HG02884 (cell line): ENCODE measurements at regions not wholly inside any gene's neighbourhood (a gene's known extent, or its start where the extent isn't known, plus 50 kb on each side); places are given as distances from the start of the nearest gene placed in this dataset.

Source experiments
- ATAC-seq: cut with Tn5 transposase; IDR thresholded peaks from one replicate; pipeline ENCODE4 v1.9.1; 2021; ENCODE audit warnings: mild to moderate bottlenecking, moderate library complexity; ENCODE audit not compliant: unreplicated experiment

- ATAC-seq: no peak
Observed at GRCh38 chr10:53749439-53749838, 976.9 kb upstream of the MBL2 start.

- ATAC-seq: no peak
Observed at GRCh38 chr10:53748319-53748718, 975.7 kb upstream of the MBL2 start.

GRCh38 chr10:53744746-53745145 is 972.2 kb upstream of the MBL2 start:
- ATAC-seq: no peak

- ATAC-seq: no peak
Observed at GRCh38 chr10:53744176-53744575, 971.6 kb upstream of the MBL2 start.

DNA sequence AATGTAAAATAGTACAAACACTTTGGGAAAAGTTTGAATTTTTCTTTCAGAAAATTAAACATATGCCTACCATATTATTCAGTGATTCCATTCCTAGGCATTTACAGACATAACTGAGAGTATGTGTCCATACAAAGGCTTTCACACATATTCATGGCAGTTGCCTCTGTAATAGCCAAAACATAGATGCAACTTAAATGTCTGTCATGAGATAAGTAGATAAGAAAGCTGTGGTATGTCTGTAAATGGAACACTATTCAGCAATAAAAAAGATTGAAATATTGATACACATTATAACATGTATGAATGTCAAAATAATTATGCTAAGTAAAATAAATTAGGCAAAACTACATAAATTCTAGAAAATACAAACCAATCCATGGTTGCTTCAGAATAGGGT is 964.5 kb upstream of the MBL2 start:
- no peak for ATAC-seq

DNA sequence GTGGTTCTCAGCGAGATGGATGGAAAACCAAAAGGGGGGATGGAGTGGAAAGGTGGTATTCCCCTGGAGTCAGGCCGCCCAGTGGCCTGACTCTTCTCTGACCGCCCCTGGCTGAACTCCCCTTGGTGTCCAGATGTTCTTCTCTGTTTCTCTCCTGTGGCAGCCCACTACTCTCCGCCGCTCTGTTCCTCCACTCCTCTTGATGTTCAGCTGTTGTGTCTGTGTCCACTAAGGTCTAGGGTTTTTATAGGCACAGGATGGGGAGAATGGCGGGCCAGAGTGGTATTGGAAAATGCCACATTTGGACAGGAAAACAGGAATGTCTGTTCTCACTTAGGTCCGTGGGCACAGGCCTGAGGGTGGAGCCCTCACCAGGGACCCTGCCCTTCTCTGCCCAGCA is 954.3 kb upstream of the MBL2 start:
- ATAC-seq: no peak

- no peak for ATAC-seq
Observed at GRCh38 chr10:53724581-53724980, 952.0 kb upstream of the MBL2 start.

- ATAC-seq: no peak
Observed at GRCh38 chr10:53719658-53720057, 947.1 kb upstream of the MBL2 start.

GRCh38 chr10:53716156-53716555 is 943.6 kb upstream of the MBL2 start:
- ATAC-seq: no peak

DNA sequence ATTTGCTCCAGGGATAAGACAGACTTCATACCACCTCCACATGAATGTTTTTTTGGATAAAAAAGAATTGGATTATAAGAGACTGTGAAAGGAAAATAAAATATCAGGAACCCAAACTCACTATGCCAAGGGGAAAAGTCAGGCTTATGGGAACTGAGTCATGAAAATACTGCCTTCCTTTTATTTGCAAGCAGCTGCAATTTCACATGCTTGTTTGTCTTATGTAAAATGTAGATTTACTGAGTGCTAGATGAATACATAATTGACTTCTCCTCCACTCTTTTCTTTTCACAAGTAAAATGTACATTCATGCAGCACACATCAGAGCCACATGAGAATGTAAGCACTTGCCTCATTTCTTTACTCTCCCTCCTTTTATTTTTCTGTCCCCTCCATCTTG is 940.8 kb upstream of the MBL2 start:
- no peak for ATAC-seq

DNA sequence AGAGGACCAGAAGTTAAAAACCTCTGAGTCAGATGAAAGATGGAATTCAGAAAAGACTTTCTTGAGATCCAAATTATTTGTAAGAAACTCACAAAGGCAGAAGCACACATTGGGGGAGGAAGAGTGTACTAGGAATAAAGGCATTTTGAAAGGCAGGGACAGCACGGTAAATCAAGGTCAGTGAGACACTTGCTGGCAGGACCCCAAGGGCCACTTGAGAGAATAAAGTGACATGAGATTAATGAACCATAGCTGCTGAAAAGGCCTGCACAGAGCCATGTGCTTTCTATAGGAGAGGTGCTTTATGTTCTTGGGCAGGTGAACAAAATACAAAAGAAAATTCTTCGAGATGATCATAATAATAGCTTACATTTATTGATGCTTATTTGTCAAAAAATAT is 929.9 kb upstream of the MBL2 start:
- ATAC-seq: no peak

- ATAC-seq: no peak
Observed at GRCh38 chr10:53701213-53701612, 928.6 kb upstream of the MBL2 start.

DNA sequence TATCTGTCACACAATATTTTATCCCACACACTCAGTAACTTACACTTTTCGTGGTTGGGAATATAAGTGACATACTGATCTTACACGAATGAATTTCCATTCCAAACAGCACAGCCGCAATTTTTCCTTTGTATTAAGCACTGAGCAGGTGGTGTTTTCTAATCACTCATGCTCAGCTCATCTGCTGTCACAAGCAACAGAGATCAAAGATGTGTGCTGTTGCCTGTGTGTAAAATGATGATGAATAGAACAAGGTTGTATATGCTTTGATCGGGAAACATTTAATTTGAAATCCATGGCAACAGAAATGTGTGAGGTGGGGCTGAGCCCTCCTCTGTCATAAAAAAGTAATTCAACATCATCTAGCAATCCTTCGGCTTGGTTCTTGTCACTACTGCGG is 927.7 kb upstream of the MBL2 start:
- no peak for ATAC-seq

GRCh38 chr10:53699684-53700083 is 927.1 kb upstream of the MBL2 start:
- no peak for ATAC-seq

GRCh38 chr10:53699231-53699630 is 926.6 kb upstream of the MBL2 start:
- no peak for ATAC-seq

DNA sequence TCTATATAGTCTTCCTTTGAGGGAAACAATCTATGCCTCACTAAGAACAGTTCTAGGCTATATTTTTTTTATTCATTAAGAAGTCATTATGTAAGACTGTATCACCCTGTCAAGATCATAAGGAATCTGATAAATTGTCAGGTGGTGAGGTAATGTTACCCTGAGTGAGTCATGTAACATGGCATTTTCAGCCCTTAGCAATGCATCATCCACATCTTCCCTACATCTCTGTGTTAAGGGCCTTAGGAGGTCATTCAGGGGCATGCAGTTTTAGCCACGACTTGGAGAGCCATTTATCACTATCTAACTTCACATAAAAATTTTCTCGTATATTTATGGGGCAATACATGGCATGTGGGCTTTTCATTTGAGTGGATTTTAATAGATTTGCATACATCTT is 924.5 kb upstream of the MBL2 start:
- no peak for ATAC-seq

- no peak for ATAC-seq
Observed at GRCh38 chr10:53690524-53691240, 918.1 kb upstream of the MBL2 start.

- no peak for ATAC-seq
Observed at GRCh38 chr10:53687800-53688199, 915.2 kb upstream of the MBL2 start.

DNA sequence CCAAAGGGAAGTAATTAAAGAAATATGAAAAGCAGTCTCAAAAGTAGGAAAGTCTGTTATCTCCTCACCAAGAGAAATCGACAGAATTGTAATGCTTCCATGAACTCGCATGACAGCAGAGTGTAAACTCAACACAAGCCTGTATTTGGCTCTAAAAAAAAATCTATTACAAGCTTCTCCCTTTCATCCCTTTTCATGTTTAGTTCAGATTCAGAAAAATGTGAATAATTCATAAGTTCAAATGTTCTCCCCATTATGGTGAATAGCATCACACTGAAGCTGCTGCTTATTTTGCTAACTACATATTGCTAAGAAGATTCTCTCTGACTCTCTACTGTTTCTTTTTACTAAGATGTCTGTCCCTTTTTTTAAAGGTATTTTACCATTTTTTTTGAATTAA is 910.3 kb upstream of the MBL2 start:
- no peak for ATAC-seq

DNA sequence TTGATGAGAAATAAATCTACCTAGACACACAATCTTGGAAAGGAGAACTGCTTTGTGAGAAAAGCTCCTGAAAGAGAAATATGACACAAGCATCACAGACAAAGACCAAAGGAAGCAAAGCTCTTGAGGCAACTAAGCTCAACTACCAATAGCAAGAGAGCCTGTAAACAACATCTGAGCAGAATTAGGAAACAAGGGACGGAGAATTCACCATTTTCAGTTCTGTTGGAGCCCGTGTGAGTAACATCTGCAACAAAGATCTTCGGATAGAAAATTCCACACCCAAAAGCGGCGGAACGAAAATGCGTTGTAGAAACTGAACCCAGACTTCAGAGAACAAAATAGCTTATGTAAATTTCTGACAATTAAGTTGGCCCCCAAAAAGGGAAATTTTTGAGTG is 909.9 kb upstream of the MBL2 start:
- no peak for ATAC-seq

- no peak for ATAC-seq
Observed at GRCh38 chr10:53679666-53680065, 907.1 kb upstream of the MBL2 start.

DNA sequence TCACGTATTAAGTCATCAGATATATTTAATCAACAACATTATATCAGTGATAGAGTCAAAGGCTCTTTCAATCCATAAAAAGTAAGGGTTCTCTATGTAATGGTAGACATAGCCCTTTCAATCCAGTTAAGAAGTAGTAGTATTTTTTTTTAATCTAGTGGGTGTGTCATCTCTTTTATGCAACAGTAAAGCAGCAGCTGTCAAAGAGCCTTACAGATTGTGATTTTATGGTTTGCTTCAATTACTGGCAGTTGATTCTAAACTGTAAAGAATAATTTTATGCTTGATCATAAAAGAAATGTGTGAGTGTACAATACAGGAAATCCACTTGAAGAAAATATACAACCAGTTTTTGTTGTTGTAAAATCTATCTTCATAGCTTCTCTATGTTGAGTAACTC is 902.6 kb upstream of the MBL2 start:
- no peak for ATAC-seq

DNA sequence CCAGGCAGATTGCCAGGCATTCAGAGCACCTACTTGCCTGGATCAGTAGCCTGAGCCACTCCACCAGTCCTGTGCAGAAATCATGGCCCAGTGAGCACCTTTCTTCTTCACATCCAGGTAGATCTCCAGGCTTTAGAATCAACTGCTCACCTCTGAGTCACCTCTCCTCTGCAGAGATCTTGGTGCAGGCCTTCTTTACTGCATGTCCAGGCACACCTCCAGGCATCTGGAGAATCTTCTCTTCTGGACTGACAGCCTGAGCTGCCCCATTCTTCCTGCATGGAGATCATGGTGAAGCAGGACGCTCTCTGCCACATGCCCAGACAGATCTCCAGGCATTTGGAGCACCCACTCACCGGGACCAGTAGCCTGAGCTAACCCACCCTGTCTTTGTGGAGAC is 894.5 kb upstream of the MBL2 start:
- no peak for ATAC-seq
